PFSK-1 (cell line): ENCODE measurements at regions not wholly inside any gene's neighbourhood (a gene's known extent, or its start where the extent isn't known, plus 50 kb on each side); places are given as distances from the start of the nearest gene placed in this dataset.

Experiments used
- FOXP2 ChIP-seq: optimal IDR thresholded peaks from 2 replicates; pipeline ENCODE3; 2011; ENCODE audit warnings: borderline replicate concordance, control low read depth, inconsistent platforms; ENCODE audit not compliant: insufficient read depth; ENCODE audit errors: extremely low read length, extremely low read depth
- POLR2AphosphoS5 ChIP-seq: IDR thresholded peaks from 2 replicates; pipeline ENCODE4 v1.6.1; 2012; ENCODE audit warnings: low read depth, mild to moderate bottlenecking, control low read depth, low read length, moderate library complexity
- SIN3A ChIP-seq: IDR thresholded peaks from 2 replicates; pipeline ENCODE4 v1.6.1; 2012; ENCODE audit warnings: mild to moderate bottlenecking, low read length, moderate library complexity, borderline replicate concordance; ENCODE audit not compliant: insufficient read depth
- TAF1 ChIP-seq: IDR thresholded peaks from 2 replicates; pipeline ENCODE4 v1.6.1; 2012; ENCODE audit warnings: low read length, control low read depth, borderline replicate concordance; ENCODE audit not compliant: insufficient read depth
- TF ChIP-seq, protein P1 (sequence below), 2 experiments: IDR thresholded peaks; 2 replicates each; pipeline versions ENCODE4 v1.6.1 to v1.8.0; 2011 to 2012; ENCODE audit warnings: low read depth in 2 of 2, low read length in 2 of 2, control low read depth in 1 of 2, inconsistent platforms in 1 of 2, mild to moderate bottlenecking in 1 of 2, moderate library complexity in 1 of 2; ENCODE audit not compliant: insufficient read depth in 1 of 2

DNA sequence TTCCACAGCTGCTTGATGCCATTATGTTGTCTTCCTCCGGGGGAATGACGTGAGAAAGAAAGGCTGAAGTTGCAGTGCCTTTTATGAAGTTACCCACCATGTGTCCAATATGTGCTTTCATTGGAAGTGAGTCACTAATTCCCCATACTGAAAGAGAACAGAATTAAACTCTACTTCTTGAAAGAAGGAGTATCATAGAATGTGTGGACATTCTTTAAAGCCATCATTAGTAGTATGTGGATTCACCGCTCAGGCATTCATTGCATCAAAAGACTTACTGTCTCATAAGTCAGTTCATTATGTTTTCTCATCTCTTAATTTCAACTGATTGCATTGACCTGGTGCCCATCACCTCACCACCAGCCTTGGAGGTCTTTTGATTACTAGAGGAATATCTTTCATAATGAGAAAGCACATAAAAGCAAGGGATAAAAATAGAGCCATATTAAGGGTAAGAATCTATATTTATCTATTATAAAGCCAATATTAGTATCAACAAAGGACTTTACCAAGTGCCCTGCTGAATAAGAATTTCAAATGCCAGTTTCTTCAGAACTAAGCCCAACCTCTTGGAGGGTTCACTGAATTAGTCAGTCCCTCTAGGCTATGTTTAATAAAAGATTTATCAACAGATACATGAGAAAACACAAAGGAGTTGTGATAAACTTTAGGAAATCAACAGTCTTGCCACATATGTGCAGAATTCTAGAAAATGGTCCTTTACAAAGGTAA is 516.1 kb downstream of the NTRK2 start:
- TF ChIP-seq FOXP2 (no peak), TAF1 (no peak), POLR2AphosphoS5 (no peak), SIN3A (no peak)
- TF ChIP-seq, protein P1, sequence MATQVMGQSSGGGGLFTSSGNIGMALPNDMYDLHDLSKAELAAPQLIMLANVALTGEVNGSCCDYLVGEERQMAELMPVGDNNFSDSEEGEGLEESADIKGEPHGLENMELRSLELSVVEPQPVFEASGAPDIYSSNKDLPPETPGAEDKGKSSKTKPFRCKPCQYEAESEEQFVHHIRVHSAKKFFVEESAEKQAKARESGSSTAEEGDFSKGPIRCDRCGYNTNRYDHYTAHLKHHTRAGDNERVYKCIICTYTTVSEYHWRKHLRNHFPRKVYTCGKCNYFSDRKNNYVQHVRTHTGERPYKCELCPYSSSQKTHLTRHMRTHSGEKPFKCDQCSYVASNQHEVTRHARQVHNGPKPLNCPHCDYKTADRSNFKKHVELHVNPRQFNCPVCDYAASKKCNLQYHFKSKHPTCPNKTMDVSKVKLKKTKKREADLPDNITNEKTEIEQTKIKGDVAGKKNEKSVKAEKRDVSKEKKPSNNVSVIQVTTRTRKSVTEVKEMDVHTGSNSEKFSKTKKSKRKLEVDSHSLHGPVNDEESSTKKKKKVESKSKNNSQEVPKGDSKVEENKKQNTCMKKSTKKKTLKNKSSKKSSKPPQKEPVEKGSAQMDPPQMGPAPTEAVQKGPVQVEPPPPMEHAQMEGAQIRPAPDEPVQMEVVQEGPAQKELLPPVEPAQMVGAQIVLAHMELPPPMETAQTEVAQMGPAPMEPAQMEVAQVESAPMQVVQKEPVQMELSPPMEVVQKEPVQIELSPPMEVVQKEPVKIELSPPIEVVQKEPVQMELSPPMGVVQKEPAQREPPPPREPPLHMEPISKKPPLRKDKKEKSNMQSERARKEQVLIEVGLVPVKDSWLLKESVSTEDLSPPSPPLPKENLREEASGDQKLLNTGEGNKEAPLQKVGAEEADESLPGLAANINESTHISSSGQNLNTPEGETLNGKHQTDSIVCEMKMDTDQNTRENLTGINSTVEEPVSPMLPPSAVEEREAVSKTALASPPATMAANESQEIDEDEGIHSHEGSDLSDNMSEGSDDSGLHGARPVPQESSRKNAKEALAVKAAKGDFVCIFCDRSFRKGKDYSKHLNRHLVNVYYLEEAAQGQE (IDR thresholded peaks at IDR 0.05; ENCODE audit: insufficient read depth in 1 of 2, low read depth in 2 of 2, low read length in 2 of 2), result no peak

DNA sequence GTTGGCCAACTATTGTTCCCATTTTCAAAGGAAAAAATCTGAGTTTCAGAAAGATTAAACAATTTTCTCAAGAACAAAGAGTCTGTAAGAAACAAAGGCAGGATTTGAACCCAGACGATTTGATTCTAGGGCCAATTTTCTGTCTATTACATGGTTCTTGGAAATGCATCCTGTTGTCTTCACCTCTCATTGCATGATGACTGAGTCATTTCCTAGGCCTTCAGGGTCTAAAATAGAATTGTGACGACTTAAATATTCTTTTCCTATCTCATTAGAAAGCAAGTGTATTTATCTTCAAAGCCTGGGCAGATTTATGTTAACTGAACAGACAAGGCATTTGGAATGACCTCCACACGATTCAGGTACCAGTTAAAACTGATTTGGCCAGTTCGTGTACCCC is 512.9 kb downstream of the NTRK2 start:
- TF ChIP-seq, protein P1 (IDR thresholded peaks at IDR 0.05; ENCODE audit: insufficient read depth in 1 of 2, low read depth in 2 of 2, low read length in 2 of 2), result no peak
- TF ChIP-seq TAF1 (no peak), SIN3A (no peak), POLR2AphosphoS5 (no peak), FOXP2 (no peak)

DNA sequence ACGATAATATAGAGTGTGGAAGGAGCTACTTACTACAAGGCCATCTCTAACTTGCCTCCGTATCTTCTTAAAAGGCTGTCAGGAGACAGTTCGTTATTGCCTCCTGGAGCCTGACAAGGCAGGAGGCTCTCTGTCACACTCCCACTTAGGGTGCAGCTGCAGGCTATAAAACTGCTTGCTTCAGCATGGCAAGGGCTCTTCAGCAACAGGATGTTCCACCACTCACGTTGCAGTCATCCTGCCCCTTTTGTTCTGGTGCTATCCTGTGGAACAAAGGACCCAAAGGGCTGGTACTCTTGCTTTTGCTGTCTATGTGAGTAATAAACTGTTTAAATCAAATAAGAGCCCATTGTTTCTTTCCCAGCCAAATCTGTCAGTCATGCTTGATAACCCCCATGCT is 508.9 kb downstream of the NTRK2 start:
- TF ChIP-seq TAF1 (no peak), SIN3A (no peak), POLR2AphosphoS5 (no peak), FOXP2 (no peak)
- TF ChIP-seq, protein P1 (IDR thresholded peaks at IDR 0.05; ENCODE audit: insufficient read depth in 1 of 2, low read depth in 2 of 2, low read length in 2 of 2), result no peak

DNA sequence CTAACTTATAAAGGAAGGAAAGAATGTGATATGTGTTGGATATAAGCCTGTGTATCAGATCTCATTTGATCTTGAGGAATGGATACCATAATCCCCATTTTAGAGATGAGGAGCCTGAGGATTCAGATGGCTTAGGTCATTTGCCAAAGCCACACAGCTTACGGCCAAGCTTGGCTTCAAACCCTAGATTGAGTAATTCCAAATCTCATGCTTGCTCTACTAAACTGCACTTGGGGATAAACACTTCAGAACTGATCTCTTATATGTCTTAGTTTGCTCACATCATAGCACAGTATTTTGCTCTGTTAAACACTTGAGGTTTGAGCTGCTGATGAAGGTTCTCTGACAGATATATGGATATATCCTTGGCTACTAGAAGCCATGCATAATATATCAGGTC is 504.4 kb downstream of the NTRK2 start:
- TF ChIP-seq TAF1, result no peak
- no peak for TF ChIP-seq SIN3A
- TF ChIP-seq FOXP2, result no peak
- no peak for TF ChIP-seq POLR2AphosphoS5
- TF ChIP-seq, protein P1 (IDR thresholded peaks at IDR 0.05; ENCODE audit: insufficient read depth in 1 of 2, low read depth in 2 of 2, low read length in 2 of 2), result no peak
